Psoas muscle (tissue), 7 donors: ENCODE measurements at regions not wholly inside any gene's neighbourhood (a gene's known extent, or its start where the extent isn't known, plus 50 kb on each side); places are given as distances from the start of the nearest gene placed in this dataset.

Experiments used
- ATAC-seq, 4 donors: fragments of 200-7000 bp; cut with Tn5 transposase; one replicate each; pipeline ENCODE4 v1.9.1; 2020; ENCODE audit warnings: moderate library complexity in 3 of 4, mild to moderate bottlenecking in 2 of 4
- DNase-seq, 2 donors: peaks; one replicate each; pipeline ENCODE4 v3.0.0-alpha.2; 2020
- H3K27ac ChIP-seq: fragments of 200-600 bp; one replicate; pipeline ENCODE4 v1.8.0; 2022
- H3K27me3 ChIP-seq, 3 donors: fragments of 200-600 bp in 1 of 3; one replicate each; pipeline versions ENCODE4 v1.6.1 to v1.8.0; 2013 to 2022; ENCODE audit warnings: low read length in 2 of 3, mild to moderate bottlenecking in 2 of 3, moderate library complexity in 1 of 3; ENCODE audit not compliant: insufficient read depth in 3 of 3
- H3K36me3 ChIP-seq, 2 donors: fragments of 200-600 bp in 1 of 2; one replicate each; pipeline versions ENCODE4 v1.6.1 to v1.8.0; 2013 to 2022; ENCODE audit warnings: low read depth in 1 of 2, mild to moderate bottlenecking in 1 of 2, moderate library complexity in 1 of 2; ENCODE audit not compliant: insufficient read depth in 1 of 2
- H3K4me1 ChIP-seq: fragments of 200-600 bp; one replicate; pipeline ENCODE4 v1.8.0; 2022
- H3K4me3 ChIP-seq: fragments of 200-600 bp; one replicate; pipeline ENCODE4 v1.8.0; 2022; ENCODE audit warnings: mild to moderate bottlenecking
- H3K9me3 ChIP-seq: fragments of 200-600 bp; one replicate; pipeline ENCODE4 v1.8.0; 2022
- CTCF ChIP-seq: fragments of 200-600 bp; IDR thresholded peaks from one replicate; pipeline ENCODE4 v1.8.0; 2022; ENCODE audit warnings: antibody characterized with exemption
- WGBS, 3 donors: extraction: QIAGEN DNeasy Blood & Tissue Kit; methylation state at CpG; one replicate each; pipeline versions ENCODE4 v1.1.6 to v1.1.7; 2013; 5-methylcytosine and 5-hydroxymethylcytosine counted together
- intact Hi-C, 2 donors: fragments of 100-400 bp; cut with DNase I; formaldehyde crosslinking; loops; one replicate each; pipeline versions ENCODE4 v1.11.0 to v1.14.2; 2022
- donor health status: healthy with polysubstance abuse.
- donor health status: DM: no; HTN: no; CAD: no; lungs with moderate emphysema.
- donor health status: Bipolar disorder and iron deficiency.
- donor health status: healthy.
- donor health status: DM: yes; HTN: yes; CAD: no.
- donor health status: DM: no; HTN: no; CAD: no.
- donor health status: DM: yes; HTN: yes; CAD: no.

GRCh38 chr12:93261505-93262094 lies 116.1 kb upstream of the NUDT4 start:
- ATAC-seq, result no peak
- no peak overlapping the region for H3K27ac ChIP-seq
- no peak for DNase-seq
- H3K9me3 ChIP-seq, result no peaks in the 10 kb centered on the region
- WGBS, 3 donors, result 91 to 96% (median 95%) methylated on average over 5 of the region's 5 CpGs
- H3K27me3 ChIP-seq, result no peaks in the 10 kb centered on the region
- H3K4me1 ChIP-seq, result no peaks in the 10 kb centered on the region
- intact Hi-C loops, result no loop called here
- no peak overlapping the region for H3K4me3 ChIP-seq
- no peak for TF ChIP-seq CTCF
- H3K36me3 ChIP-seq, result no peaks in the 10 kb centered on the region

DNA sequence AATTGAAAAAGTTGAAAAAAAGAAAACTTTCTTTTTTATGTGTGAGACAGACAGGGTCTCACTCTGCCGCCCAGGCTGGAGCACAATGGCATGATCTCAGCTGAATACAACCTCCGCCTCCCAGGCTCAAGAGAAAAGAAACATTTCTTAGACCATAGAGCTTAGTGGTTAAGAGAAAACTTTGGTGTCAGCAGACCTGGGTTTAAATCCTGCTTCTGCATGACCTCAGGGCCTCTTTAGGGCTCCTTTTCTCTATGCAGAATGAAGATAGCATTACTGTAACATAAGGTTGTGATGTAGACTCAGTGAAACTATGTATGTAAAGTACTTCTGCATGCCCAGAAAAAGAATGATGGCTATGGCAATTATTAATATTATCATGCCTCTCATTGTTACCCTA lies 104.7 kb upstream of the NUDT4 start:
- ATAC-seq (no peak), DNase-seq (no peak)
- 98 to 100% (median 99%) methylated on average over 2 of the region's 2 CpGs for WGBS, 3 donors
- Histone ChIP-seq H3K27me3 (no peaks in the 10 kb centered on the region), H3K4me1 (peaks cover 5% of the 10 kb centered on the region), H3K4me3 (no peak overlapping the region), H3K27ac (no peak overlapping the region), H3K9me3 (no peaks in the 10 kb centered on the region), H3K36me3 (no peaks in the 10 kb centered on the region)
- intact Hi-C loops, result no loop called here
- TF ChIP-seq CTCF, result no peak

- no peak for DNase-seq
Measured at GRCh38 chr12:93273834-93274564, 103.7 kb upstream of the NUDT4 start.

GRCh38 chr12:93274937-93275336 lies 102.8 kb upstream of the NUDT4 start:
- intact Hi-C loops, result no loop called here
- no peaks in the 10 kb centered on the region for H3K9me3 ChIP-seq
- no peak overlapping the region for H3K4me3 ChIP-seq
- no peak for DNase-seq
- H3K27ac ChIP-seq, result peak overlapping the region; percentile 41
- peak in 1 of 4 donors; percentile 6 for ATAC-seq
- no peaks in the 10 kb centered on the region for H3K36me3 ChIP-seq
- WGBS, 3 donors, result 90 to 98% (median 92%) methylated on average over 9 of the region's 9 CpGs
- no peaks in the 10 kb centered on the region for H3K27me3 ChIP-seq
- peaks cover 12% of the 10 kb centered on the region for H3K4me1 ChIP-seq
- no peak for TF ChIP-seq CTCF

More at GRCh38 chr12:93273834-93274564, 103.7 kb upstream of the NUDT4 start:
- no peak for TF ChIP-seq CTCF
- Histone ChIP-seq H3K4me1 (peaks cover 5% of the 10 kb centered on the region), H3K4me3 (no peak overlapping the region), H3K36me3 (no peaks in the 10 kb centered on the region), H3K27ac (no peak overlapping the region), H3K9me3 (no peaks in the 10 kb centered on the region), H3K27me3 (no peaks in the 10 kb centered on the region)
- intact Hi-C loops, result no loop called here
- ATAC-seq, result peak in 1 of 4 donors; percentile 56
- WGBS, 3 donors, result 50 to 61% (median 50%) methylated on average over 8 of the region's 8 CpGs
